Spleen (tissue), 11 donors: ENCODE measurements at regions not wholly inside any gene's neighbourhood (a gene's known extent, or its start where the extent isn't known, plus 50 kb on each side); places are given as distances from the start of the nearest gene placed in this dataset.

Experiments
- DNase-seq: peaks from one replicate; pipeline ENCODE4 v3.0.0-alpha.2; 2020
- H3K27ac ChIP-seq, 8 donors: fragments of 200-600 bp; sonication (generic) in 7 of 8; 1 replicate in 4 of 8; 2 replicates in 4 of 8; pipeline versions ENCODE4 v1.5.0 to v1.8.0; 2016 to 2021; ENCODE audit warnings: inconsistent platforms in 4 of 8, mild to moderate bottlenecking in 4 of 8, moderate library complexity in 1 of 8
- H3K27me3 ChIP-seq, 7 donors: fragments of 200-600 bp; sonication (generic) in 6 of 7; replicated peaks in 1 of 7; 1 replicate in 4 of 7; 2 replicates in 3 of 7; pipeline versions ENCODE4 v1.5.0 to v1.8.0; 2016 to 2021; ENCODE audit warnings: inconsistent platforms in 3 of 7, mild to moderate bottlenecking in 1 of 7
- H3K36me3 ChIP-seq, 6 donors: fragments of 200-600 bp; sonication (generic) in 5 of 6; 1 replicate in 4 of 6; 2 replicates in 2 of 6; pipeline versions ENCODE4 v1.5.0 to v1.8.0; 2016 to 2021; ENCODE audit warnings: inconsistent platforms in 2 of 6
- H3K4me1 ChIP-seq, 6 donors: fragments of 200-600 bp; sonication (generic) in 5 of 6; 1 replicate in 3 of 6; 2 replicates in 3 of 6; pipeline versions ENCODE4 v1.5.0 to v1.8.0; 2016 to 2021; ENCODE audit warnings: inconsistent platforms in 3 of 6
- H3K4me3 ChIP-seq, 8 donors: fragments of 200-600 bp; sonication (generic) in 7 of 8; 1 replicate in 4 of 8; 2 replicates in 4 of 8; pipeline versions ENCODE4 v1.5.0 to v1.8.0; 2016 to 2021; ENCODE audit warnings: inconsistent platforms in 4 of 8, mild to moderate bottlenecking in 4 of 8, moderate library complexity in 2 of 8
- H3K9me3 ChIP-seq, 8 donors: fragments of 200-600 bp; sonication (generic) in 7 of 8; 1 replicate in 4 of 8; 2 replicates in 4 of 8; pipeline versions ENCODE4 v1.5.0 to v1.8.0; 2016 to 2021; ENCODE audit warnings: inconsistent platforms in 4 of 8
- CTCF ChIP-seq, 11 experiments: fragments of 200-600 bp in 7 of 11; fragments of 450-650 bp in 4 of 11; sonication (generic) in 4 of 11; IDR thresholded peaks in 8 of 11; conservative IDR thresholded peaks in 3 of 11; 1 replicate in 7 of 11; 2 replicates in 4 of 11; pipeline versions ENCODE4 v1.4.0 to v1.8.0; 2016 to 2021; ENCODE audit warnings: antibody characterized with exemption in 11 of 11, inconsistent platforms in 4 of 11, mild to moderate bottlenecking in 1 of 11
- POLR2A ChIP-seq, 3 donors: fragments of 450-650 bp; IDR thresholded peaks; one replicate each; pipeline ENCODE4 v1.5.1; 2017; ENCODE audit warnings: antibody characterized with exemption in 3 of 3, mild to moderate bottlenecking in 1 of 3
- POLR2AphosphoS5 ChIP-seq, 3 donors: sonication (generic); formaldehyde crosslinking; IDR thresholded peaks; one replicate each; pipeline ENCODE4 v1.5.1; 2017; ENCODE audit warnings: antibody characterized with exemption in 3 of 3
- WGBS, 5 donors: extraction: QIAGEN DNeasy Blood & Tissue Kit in 3 of 5; methylation state at CpG; one replicate each; pipeline versions ENCODE4 v1.1.5 to v1.1.7; 2013 to 2018; 5-methylcytosine and 5-hydroxymethylcytosine counted together
- intact Hi-C: fragments of 100-400 bp; cut with DNase I; formaldehyde crosslinking; loops from one replicate; pipeline ENCODE4 v1.15.0; 2023; ENCODE audit warnings: low total_unique reads
- donor health status: healthy with polysubstance abuse.
- donor health status: DM: no; HTN: no; CAD: no; lungs with moderate emphysema.
- donor health status: DM: no; HTN: no; CAD: no.
- donor health status: Bipolar disorder and iron deficiency.
- donor health status: healthy.
- donor health status: DM: no; HTN: no; CAD: no.
- donor health status: DM: yes; HTN: yes; CAD: no.

- WGBS, 5 donors: 85 to 94% (median 87%) methylated on average over 5 of the region's 5 CpGs
- DNase-seq: no peak
- H3K36me3 ChIP-seq: no peaks in the 10 kb centered on the region
- H3K4me1 ChIP-seq: no peaks in the 10 kb centered on the region
- no peak overlapping the region for H3K27ac ChIP-seq
- TF ChIP-seq CTCF (IDR thresholded peaks at IDR 0.05 in 8 of 11, conservative IDR thresholded peaks at IDR 0.05 in 3 of 11) (no peak), POLR2A (IDR thresholded peaks at IDR 0.05) (no peak), POLR2AphosphoS5 (IDR thresholded peaks at IDR 0.05) (no peak)
- no peak overlapping the region for H3K4me3 ChIP-seq
- H3K27me3 ChIP-seq: peaks cover 0 to 3% (median 0%) of the 10 kb centered on the region in 7 donors
- intact Hi-C loops: no loop called here
- H3K9me3 ChIP-seq: no peaks in the 10 kb centered on the region
Measured at GRCh38 chr20:60664106-60664505, 588.0 kb upstream of the CDH4 start.

GRCh38 chr20:60667641-60668040 is 584.4 kb upstream of the CDH4 start:
- H3K36me3 ChIP-seq: no peaks in the 10 kb centered on the region
- intact Hi-C loops: no loop called here
- H3K27me3 ChIP-seq: peaks cover 0 to 7% (median 0%) of the 10 kb centered on the region in 7 donors
- no peak overlapping the region for H3K4me3 ChIP-seq
- no peak for DNase-seq
- 75 to 81% (median 80%) methylated on average over 6 of the region's 6 CpGs for WGBS, 5 donors
- no peak overlapping the region for H3K27ac ChIP-seq
- no peaks in the 10 kb centered on the region for H3K9me3 ChIP-seq
- TF ChIP-seq POLR2AphosphoS5 (IDR thresholded peaks at IDR 0.05): no peak
- no peak for TF ChIP-seq CTCF (IDR thresholded peaks at IDR 0.05 in 8 of 11, conservative IDR thresholded peaks at IDR 0.05 in 3 of 11)
- TF ChIP-seq POLR2A (IDR thresholded peaks at IDR 0.05): no peak
- H3K4me1 ChIP-seq: no peaks in the 10 kb centered on the region

- intact Hi-C loops: no loop called here
- WGBS, 5 donors: 84 to 94% (median 91%) methylated on average over 7 of the region's 7 CpGs
- Histone ChIP-seq H3K4me3 (no peak overlapping the region), H3K27me3 (peaks cover 0 to 7% (median 0%) of the 10 kb centered on the region in 7 donors), H3K36me3 (no peaks in the 10 kb centered on the region), H3K4me1 (no peaks in the 10 kb centered on the region), H3K27ac (no peak overlapping the region), H3K9me3 (no peaks in the 10 kb centered on the region)
- TF ChIP-seq POLR2AphosphoS5 (IDR thresholded peaks at IDR 0.05) (no peak), POLR2A (IDR thresholded peaks at IDR 0.05) (no peak), CTCF (IDR thresholded peaks at IDR 0.05 in 8 of 11, conservative IDR thresholded peaks at IDR 0.05 in 3 of 11) (no peak)
- DNase-seq: no peak
Measured at GRCh38 chr20:60669211-60669610, 582.9 kb upstream of the CDH4 start.

GRCh38 chr20:60676011-60676410 is 576.0 kb upstream of the CDH4 start:
- Histone ChIP-seq H3K27ac (no peak overlapping the region), H3K36me3 (no peaks in the 10 kb centered on the region), H3K27me3 (no peaks in the 10 kb centered on the region), H3K9me3 (no peaks in the 10 kb centered on the region), H3K4me1 (no peaks in the 10 kb centered on the region), H3K4me3 (no peak overlapping the region)
- DNase-seq: no peak
- intact Hi-C loops: no loop called here
- TF ChIP-seq POLR2A (IDR thresholded peaks at IDR 0.05) (no peak), POLR2AphosphoS5 (IDR thresholded peaks at IDR 0.05) (no peak), CTCF (IDR thresholded peaks at IDR 0.05 in 8 of 11, conservative IDR thresholded peaks at IDR 0.05 in 3 of 11) (no peak)
